ENCODE measurements at regions not wholly inside any gene's neighbourhood (a gene's known extent, or its start where the extent isn't known, plus 50 kb on each side); places are given as distances from the start of the nearest gene placed in this dataset.

DNA sequence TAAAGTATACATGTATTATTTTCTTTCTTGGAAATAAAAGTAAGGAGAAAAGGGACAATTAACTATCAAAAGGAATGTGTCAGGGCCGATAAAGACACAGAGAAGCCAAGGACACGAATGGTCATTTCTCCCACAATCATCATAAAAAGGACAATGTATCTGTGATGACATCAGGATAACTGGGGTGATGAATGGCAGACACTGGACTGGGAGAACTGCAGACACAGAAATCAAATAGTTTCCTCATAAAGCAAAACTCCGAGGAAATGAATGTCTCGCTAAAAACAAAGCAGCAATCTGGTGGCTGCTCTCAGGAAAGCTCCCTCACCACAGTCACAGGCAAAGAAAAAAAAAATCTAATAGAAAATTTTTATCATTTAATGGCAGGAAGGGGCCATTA, 69.3 kb upstream of the NPY start:
- TF ChIP-seq EZH2 (IDR thresholded peaks at IDR 0.05; ENCODE audit: insufficient read depth, poor library complexity, severe bottlenecking): no peak
- TF ChIP-seq EZH2phosphoT487 (IDR thresholded peaks at IDR 0.05; ENCODE audit: insufficient read depth, low read depth): no peak
